ENCODE measurements at regions not wholly inside any gene's neighbourhood (a gene's known extent, or its start where the extent isn't known, plus 50 kb on each side); places are given as distances from the start of the nearest gene placed in this dataset.

DNA sequence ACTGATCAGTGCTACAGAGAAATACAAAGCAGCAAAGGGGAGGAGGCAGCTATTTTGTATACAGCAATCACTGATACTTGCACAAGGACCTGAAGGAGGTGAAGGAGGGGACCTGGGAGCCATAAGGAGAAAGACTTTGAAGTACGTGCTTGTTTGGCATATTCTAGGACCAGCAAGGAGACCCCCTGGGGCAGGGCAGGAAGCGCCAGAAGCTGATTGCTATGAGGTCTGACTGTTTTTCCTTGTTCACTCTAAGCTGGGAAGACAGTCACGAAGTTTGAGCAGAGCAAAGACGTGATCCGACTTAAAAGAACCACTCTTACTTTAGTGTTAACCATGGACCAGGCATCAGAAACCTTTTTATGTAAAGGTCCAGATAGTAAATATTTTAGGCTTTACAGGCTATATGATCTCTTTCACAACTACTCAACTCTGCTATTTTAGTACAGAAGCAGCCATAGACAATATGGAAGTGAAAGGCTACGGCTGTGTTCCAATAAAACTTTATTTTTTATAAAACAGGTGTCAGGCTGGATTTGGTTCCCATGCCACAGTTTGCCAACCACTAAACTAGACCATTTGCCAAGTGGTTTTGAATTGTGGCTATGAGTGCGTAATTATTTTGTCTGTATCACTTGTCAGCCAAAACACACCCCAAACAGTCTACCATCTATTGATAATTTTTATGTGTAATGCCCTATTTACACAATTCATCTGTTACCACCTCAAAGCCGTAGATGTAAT is 217.9 kb downstream of the PRL start:
- no peak for DNase-seq

DNA sequence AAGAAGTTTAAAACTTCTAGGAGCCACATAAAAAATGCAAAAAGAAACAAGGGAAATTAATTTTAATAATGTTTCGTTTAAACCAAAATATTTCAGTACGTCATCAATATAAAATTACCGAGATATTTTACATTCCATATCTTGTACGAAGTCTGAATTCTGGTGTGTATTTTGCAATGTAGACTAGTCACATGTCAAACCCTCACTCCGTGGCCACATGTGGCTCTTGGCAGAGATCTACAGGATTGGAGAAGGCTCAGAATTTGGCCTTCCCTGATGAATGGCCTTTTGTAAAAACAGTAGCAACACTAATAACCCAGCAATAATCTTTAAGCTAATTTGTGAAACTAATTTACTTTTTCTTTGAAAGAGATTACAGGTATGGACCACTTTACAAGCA is 217.1 kb downstream of the PRL start:
- no peak for DNase-seq

DNA sequence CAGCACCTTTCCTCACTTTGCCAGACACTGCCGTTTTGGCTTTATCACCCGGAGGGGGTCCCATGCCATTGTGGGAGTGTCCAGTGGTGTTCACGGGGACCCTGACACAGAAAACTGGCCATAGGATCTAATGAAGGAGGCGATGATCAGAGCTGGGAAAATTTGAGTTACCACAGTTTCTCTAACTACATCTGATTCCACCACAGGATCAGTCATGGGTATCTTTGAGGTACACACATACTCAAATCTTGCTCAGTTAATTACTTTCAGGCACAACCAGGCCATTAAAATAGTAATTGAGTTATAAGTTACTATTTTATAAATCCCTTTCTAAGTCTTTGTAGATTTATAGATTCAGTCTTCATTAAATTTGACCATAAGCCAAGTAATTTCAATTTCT is 215.1 kb downstream of the PRL start:
- no peak for DNase-seq

DNA sequence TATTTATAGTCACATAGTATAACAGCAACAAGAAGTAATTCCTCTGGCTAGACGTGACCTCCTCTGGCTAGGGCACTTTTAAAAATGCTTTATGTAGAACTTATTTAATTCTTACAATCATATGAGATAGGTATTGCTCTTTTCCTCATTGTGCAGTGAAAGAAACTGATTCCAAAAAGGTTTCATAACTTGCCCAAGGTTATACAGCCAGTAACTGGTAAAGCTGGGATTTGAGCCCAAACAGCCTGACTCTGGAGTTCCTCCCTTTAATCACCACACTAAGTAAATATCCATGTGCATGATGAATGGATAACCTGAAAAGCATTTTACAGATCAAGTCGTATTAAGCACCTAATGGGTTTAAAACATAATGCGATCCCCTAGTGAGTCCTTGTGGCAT is 214.6 kb downstream of the PRL start:
- no peak for DNase-seq

DNA sequence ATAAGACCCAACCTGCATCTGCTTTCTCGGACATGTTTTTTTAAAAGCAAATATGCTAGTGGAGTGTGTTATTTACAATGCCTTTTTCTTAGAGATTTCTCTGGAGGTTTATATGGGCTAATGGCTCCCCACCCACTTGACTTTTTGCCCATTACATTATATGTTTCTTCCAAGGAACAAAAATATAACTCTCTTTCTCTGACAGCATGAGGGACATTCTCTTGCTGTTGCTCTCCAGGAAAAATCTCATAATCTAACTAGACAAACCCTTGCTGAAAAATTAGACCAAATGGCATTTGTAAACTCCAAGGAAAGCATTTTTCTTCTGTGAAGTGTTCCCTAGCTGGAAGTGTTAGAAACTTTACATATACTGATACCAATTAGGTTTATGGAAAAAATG is 213.7 kb downstream of the PRL start:
- no peak for DNase-seq

DNA sequence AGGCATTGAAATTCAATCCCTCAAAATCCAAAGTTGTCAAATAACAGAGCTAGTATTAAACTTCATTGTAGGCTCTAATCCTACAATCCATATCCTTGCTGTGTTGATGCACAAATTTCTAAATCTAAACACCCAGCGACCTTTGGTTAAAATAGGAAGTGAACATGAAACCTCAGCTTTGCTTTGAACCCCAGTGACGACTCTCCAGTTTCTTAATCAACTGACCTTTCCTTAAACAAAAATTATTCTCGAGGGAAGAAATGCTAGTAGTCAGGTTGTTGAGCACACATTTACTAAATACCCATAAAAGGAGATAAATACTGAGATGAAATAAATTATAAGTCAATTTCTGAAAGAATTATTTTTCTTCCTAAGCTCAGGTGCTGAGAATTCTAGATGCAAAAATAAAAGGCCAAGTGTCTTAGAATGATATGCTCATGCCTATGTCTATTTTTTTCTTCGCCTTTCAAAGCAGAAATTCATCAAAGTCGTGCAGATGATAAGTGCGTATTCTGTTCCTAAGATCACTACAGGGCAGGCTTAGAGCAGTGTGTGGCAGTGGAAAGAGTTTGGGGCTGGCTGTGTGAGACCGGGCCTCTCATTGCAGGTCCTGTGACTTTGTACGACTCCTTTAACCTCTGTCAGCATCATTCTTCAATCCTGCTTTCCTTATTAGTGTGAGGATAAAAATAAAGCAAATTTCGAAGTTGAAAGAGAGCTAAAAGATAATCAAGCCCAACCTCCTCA is 208.7 kb downstream of the PRL start:
- no peak for DNase-seq

DNA sequence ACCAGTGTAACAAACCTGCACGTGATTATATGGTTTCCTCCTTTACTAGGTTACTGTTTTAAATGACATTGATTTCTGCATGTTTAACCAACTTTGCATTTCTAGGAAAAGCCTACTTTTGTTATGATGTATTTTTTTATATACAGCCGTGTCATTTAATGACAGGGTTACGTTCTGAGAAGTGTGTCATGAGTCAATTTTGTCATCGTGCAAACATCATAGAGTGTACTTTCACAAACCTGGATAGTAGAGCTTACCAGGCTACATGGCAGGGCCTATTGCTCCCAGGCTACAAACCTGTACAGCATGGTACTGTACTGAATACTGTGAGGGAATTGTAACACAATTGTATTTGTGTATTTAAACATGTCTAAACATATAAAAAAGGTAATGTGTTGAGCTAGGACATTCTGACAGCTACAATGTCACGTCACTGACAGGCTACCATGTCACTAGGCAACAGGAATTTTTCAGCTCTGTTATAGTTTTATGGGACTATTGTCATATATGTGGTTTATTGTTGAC is 205.3 kb downstream of the PRL start:
- no peak for DNase-seq

DNA sequence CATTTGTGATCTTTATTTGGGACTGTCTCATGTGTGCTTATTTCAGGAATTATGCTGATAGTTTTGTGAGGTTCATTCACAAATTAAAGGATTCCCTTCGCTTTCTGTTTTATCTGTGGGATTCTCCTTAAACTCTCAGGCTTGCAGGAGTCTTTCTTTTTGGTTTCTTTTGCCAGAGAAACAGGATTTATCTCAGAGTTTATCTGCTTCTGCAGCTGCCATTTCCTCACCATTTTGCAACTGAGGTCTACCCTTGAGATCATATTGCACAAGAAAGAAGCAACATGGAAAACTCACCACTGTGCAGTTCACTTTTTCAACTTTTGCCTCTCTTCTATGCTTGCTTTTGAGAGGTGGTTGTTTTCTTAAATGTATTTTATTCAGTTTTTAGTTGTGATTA is 201.0 kb downstream of the PRL start:
- no peak for DNase-seq

DNA sequence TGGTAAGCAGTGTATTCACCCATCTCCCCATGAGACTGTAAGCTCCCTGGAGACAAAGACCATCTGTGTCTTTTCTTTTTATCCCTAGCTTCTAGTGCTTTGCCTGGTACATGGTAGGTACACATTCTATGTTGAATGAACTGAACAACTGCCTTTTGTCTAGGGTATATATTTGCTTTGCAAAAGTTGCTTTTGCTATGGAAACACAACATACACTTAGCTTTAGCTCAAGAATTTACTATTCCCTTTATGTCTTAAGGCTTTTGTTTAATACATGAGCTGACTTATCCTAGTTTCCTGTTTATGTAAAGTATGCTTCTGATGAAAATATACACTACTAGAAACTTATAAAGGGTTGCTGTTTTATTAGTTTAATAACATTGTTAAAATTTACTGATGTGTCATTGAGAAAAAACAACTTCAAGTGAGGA is 198.2 kb downstream of the PRL start:
- no peak for DNase-seq

DNA sequence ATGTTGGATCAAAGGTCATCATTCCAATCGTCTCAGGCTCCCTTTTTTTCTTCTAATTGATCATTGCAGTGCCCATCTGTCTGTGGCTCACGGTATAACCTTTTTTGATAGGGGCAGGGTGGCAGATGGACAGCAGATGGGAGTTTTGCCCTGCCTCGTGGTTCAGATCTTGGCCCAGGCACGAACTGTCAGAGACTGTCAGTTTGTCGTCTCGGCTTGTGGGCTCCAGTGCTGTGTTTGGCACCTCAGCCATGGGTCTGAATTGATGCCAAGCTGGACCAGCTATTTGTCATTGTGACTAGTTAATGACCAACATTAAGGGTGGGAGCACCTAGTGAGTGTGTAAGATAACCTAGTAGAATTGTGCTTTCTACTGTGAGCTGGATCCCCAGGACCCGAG is 197.6 kb downstream of the PRL start:
- no peak for DNase-seq

DNA sequence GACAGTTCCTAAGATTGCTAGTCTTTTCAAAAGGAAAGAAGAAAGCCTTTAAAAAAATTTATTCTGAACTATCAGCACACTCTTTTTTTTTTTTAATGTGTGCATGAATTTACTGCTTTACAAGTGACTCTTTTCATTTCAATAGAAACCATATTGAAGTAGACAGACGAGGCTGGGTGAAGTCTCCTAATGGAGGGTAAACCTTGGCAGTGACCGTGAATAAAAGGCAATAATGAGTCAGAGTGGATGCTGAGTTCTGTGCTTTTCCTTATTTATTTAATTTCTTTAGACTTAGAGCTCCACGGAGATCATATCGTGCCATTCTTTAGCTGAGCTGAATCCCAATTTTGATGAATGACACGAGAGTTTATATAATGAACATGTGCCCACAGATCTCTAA is 196.9 kb downstream of the PRL start:
- no peak for DNase-seq

DNA sequence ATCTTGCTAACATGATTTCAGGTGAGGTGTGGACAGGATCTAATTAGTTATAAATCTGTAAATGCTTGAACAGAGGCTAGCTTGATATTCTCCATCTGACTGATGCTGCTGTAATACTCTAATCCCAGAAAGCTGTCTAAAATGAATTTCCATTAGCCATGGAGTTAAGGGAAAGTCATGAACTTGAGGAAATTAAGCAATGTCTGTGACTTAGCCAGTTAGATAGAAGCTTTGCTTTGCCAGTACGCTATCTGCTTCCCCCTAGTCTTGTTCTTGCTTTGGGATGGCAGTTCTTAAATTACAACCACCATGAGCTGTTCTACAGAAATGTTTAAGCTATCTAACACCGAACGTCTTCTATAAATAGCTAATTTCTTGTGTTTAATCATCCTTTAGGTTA is 195.7 kb downstream of the PRL start:
- DNase-seq, result no peak

DNA sequence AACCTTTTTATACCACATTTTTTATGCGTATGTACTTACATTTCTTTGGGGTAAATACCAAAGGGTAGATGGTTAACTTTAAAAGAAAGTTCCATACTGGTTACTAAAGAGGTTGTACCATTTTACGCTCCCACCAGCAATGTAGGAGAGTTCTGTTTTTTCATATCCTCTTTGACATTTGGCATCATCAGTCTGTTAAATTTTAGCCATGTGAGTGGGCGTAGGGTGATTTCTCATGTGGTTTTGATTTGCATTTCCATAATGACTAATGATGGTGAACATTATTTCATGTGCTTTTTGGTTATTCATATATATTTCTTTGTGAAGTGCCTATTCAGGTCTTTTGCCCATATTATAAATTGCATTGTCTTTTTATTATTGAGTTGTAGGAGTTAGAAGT is 194.2 kb downstream of the PRL start:
- DNase-seq, result no peak

DNA sequence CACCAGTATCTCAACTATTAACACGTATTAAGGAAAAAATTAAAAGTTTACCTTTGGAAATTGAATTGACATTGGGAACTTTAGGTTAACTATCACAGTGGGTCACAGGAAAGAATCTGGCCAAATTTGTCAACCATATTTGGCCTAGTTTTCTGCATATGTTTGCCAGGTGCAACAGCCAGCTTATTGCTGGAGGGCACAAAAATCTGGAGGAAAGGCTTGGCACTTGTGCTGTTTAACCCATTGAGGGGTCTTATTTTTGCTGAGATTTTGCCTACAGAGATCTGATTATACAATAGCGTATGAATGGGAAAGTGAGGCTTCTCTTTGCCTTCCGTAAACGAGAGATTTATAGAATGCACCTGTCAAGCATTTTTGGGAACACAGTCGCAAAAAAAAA is 190.4 kb downstream of the PRL start:
- DNase-seq, result no peak

DNA sequence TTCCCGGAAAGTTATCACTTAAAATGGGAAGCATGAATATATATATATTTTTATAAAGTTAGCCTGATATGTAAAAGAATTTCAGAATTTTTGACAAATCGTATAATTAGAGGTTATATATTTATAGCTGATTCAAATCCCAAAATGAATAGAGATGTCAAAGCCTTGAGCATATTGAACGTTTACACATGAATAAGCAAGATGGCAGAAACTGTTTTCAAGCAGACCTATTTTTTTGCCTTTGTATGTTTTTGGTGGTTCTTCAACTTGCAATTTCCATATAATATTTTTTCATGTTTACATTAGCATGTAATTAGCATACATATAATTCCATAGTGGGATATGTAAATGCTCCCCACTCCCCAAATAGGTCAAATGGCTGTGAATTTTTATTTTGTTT is 189.9 kb downstream of the PRL start:
- no peak for DNase-seq

DNA sequence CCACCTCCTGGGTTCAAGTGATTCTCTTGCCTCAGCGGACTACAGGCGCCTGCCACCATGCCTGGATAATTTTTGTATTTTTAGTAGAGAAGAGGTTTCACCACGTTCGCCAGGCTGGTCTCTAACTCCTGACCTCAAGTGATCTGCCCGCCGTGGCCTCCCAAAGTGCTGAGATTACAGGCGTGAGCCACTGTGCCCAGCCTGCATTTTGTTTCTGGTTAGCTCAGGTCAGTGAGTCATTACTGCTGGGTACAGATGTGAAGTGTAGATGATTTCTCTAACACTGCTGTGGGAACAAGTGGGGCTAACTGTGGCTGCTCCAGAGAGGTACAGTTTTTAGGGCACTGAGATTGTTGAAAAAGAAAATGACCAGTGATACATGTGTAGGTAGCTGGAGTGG is 188.6 kb downstream of the PRL start:
- DNase-seq, result no peak

DNA sequence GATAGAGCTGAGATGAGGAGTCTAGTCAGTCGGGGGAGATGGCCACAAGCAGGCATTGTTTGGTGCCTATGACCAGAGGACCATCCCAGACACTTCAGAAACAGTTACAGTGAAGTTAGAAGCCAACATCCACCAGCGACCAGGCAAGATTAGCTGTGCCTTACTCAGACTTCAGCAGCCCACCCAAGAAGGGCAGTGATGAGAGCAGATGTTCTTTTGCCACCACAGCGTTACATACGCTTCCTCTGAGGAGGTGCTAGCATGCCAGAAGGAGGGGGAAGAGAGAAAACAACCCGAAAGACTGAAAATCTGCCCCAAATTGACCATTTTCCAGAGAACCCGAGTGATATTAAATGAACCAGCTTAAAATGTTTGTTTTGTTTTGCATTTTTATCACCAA is 186.8 kb downstream of the PRL start:
- no peak for DNase-seq

DNA sequence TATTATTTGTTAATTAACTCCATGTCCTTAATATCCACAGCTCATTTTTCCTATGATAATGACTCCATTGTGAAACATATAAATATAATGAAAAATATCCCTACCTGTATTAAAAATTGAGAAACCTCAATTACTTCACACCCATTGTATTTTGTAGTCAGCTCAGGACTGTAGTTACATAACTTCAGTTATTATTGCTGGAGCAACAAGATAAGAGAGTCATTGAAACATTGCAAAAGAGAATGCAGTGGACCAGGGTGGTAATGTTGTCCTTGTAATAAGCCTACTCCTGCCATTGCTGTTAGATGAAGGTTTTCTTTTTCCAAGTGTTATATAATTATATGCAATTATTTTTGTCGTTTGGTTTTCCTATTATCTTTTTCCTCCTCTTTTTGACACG is 184.4 kb downstream of the PRL start:
- DNase-seq, result no peak

DNA sequence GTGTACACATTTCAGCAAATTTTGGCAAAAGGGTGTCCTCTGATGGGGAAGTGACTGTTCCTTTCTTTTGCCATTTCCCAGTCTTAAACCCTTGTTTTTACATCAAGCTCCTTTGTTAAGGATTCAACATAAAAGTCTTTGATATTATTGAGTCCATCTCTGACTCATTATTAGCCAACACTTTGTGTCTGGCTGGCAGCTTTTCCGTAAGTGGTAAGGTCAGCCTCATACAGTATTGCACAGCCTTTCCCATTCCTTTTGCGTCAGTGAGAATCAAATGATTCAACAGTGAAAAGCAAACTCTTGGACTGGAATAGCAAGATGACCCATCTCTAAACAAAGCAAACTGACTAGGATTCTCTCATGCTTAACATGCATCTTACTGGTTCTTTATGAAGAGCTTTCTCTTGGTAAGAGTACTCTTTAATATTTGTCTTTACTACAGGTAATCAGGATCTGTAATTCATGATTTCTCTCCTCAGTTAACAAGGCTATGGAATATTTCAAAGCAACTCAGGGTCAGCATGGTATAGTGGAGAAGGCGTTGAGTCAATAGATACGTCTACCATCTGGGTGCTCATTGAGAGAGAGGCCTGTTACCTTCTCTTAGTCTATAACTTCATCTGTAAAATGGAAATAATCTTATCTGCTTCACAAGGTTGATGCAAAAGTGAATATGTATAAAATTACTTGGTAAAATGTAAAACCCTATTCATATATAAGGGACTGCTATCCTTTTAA is 183.6 kb downstream of the PRL start:
- no peak for DNase-seq

DNA sequence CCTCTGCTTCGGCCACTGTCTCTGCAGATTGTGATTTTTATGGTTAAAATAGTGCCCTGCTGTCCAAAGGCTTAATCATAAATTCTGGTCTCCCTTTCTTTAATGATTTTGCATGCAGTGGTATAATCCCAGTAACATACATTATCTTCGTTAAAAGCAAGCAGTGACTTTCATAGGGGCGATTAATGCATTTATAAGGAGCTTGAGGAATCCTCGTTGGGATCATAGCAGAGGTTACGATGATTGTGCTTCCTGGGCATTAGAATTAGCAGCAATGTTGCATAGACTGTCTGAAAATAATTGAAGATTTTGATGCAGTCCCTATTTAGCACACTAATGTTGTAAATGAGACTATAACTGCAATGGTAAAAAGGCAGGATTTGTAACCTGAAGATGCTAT is 181.3 kb downstream of the PRL start:
- no peak for DNase-seq

DNA sequence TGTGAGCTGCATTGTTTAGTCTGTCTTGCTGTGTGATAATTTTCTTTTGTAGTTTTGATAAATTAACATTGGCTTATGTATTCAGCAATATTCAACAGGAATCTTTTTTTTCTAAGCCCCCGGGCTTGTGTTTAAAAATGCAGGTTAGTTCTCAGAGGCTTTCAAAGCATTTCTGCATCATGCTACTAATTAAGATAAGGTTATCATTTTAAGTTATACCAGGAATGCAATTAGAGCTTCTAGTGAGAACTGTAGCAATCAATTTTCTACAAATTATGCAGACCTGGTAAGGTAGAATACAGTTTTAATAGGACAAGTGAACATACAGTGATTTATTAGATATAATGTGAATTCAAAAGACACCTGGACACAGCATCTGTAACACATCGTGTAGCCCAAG is 179.2 kb downstream of the PRL start:
- DNase-seq, result no peak

DNA sequence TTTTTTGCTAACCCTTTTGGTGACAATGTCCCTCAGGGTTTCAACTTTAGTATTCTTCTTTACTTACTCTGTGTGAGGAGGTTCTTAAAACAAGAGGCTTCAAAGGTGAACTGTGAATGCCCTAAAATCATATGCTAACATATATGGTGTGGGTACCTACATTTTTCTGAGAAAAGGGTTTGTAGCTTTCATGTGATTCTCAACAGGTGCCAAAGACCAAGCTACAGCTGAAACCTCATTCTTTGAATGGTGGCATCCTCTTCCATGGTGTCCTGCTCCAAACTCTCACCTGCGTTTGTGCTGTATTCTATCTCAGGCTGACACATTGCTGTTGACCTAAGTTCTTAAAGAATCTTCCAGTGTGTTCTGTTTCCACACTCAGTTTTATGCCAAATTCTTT is 177.3 kb downstream of the PRL start:
- no peak for DNase-seq

DNA sequence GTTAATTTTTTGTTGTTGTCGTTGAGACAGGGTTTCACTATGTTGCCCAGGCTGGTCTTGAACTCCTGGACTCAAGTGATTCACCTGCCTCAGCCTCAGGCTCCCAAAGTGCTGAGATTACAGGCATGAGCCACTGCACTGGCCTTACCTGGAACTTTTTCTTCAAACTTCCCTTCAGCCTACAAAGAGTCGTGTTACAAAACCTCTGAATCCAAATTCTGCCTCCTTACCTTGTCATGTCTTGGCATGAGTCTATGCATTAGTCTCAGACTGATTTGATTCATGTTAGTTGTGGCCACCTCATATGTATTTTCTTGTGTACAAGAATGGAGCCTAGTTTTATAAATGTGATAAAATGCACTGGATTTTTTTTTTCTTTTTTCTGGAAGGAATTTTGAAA is 172.1 kb downstream of the PRL start:
- DNase-seq, result no peak

DNA sequence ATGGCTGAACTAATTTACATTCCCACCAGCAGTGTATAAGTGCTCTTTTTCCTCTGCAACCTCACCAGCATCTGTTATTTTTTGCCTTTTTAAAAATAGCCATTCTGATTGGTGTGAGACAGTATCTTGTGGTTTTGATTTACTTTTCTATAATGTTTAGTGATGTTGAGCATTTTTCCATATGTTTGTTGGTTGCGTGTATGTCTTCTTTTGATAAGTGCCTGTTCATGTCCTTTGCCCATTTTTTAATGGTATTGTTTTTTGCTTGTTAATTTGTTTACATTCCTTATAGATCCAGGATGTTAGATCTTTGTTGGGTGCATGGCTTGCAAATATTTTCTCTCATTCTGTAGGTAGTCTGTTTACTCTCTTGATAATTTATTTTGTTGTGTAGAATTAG is 169.9 kb downstream of the PRL start:
- no peak for DNase-seq

All from GOT3 (cell line).